ENCODE measurements at regions not wholly inside any gene's neighbourhood (a gene's known extent, or its start where the extent isn't known, plus 50 kb on each side); places are given as distances from the start of the nearest gene placed in this dataset.

DNA sequence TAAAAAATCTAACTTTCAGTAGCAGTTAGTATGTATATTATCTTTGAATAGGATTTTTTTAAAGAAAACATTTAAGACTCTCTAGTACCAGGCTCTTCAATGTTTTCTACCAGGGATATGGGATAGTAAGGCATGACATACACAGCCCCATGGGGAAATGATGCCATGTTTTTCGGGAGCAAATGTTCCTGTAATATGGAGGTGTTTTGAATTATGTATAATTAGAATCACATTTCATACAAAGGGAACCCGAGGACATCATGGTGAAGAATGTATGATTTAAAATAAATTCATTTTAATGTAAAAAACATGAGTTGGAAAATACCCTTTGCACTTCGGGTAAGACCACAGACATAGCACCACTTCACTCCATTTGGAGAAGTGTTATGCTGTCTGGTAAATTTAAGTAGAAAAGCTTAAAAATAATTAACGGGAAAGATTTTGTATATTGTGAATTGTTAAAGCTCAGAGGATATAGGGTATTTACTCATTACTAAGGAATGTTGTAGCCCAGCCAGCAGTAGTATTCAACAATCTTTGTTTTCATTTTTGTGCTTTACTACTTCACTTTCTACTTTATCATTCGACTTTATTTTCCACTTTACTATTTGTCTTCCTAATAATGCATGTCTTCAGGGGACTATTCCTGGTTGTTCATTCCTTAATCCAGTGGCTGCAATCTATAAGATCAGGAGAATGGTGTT, 2050.7 kb downstream of the ARAP2 start:
- TF ChIP-seq EP300 (IDR thresholded peaks at IDR 0.05): no peak
- TF ChIP-seq, protein P1, sequence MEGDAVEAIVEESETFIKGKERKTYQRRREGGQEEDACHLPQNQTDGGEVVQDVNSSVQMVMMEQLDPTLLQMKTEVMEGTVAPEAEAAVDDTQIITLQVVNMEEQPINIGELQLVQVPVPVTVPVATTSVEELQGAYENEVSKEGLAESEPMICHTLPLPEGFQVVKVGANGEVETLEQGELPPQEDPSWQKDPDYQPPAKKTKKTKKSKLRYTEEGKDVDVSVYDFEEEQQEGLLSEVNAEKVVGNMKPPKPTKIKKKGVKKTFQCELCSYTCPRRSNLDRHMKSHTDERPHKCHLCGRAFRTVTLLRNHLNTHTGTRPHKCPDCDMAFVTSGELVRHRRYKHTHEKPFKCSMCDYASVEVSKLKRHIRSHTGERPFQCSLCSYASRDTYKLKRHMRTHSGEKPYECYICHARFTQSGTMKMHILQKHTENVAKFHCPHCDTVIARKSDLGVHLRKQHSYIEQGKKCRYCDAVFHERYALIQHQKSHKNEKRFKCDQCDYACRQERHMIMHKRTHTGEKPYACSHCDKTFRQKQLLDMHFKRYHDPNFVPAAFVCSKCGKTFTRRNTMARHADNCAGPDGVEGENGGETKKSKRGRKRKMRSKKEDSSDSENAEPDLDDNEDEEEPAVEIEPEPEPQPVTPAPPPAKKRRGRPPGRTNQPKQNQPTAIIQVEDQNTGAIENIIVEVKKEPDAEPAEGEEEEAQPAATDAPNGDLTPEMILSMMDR (IDR thresholded peaks at IDR 0.05): no peak
